ENCODE measurements at regions not wholly inside any gene's neighbourhood (a gene's known extent, or its start where the extent isn't known, plus 50 kb on each side); places are given as distances from the start of the nearest gene placed in this dataset.
"Not testable (repeated sequence)": the region's sequence is repeated elsewhere in the genome, so short reads cannot be mapped to it uniquely, and the experiment has no call there.

DNA sequence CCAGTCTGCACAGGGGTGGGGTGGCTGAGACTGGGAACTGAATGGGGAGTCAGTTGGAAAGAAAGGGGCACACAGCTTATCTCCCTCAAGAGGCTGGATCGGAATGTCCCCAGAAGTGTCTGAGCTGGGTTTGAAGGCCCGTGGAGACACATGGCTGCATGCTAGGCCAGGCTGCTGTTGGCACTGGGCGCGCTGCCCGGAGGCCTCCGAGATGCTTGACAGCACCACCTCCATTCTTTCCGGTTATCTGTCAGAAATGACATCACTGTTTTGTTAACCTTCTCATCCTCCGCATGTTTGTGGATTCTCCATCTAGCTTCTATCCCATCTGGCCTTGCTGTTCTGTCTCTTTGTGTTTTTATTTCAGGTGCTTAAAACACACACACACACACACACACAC is 85.5 kb downstream of the APIP start:
- no peak for DNase-seq

DNA sequence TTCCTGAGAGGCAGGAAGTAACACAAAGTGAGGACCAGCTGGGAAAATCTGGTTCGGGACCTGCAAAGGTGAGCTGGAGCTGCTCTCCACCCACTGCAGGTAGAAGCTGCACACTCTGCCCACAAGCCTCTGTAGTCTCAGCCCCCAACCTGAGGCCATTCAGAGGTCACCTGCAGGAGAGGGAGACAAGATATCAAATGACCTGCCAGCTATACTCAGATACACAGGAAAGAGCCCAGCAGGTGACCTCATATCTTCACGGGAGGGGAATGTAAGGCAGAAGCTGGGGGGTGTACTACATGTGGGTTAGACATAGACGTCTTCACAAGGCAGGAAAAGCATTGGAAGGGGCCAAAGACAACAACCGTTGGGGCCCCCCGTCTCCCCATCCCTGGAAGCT is 86.1 kb downstream of the APIP start:
- DNase-seq = no peak

DNA sequence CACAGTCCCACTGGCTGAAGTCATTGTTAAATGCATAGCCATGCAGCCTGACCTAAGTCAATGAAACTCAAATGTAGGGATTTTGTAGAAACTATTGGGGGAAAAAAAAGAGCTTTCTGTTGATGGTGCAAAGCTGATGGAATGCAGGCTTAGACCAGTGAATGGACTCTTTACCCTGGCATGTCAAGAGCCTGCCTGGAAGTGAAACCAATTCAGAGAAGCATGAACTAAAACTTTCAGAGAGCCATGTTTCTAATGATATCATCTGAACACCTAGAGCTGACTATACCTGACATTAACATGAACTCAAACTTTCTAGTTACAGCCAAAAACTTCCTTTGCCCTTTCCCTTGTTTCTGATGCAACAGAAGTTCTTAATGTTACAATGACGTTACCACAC is 89.0 kb downstream of the APIP start:
- DNase-seq = no peak

DNA sequence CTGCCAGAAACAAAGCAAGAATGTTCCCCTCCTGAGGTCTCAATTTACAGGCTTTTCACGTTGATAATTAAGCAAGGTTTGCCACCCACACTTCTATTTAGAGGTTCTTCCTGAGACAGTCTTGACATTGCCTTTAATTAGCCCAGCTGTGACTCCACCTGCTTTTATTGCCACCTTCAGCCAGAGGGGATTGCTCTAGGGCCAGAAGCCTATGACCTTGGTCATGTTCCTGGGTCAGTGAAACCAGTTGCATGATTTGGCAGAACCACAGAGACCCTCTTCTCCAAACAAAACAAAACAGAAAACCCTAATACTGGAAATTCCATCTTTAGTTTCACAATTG is 89.8 kb downstream of the APIP start:
- DNase-seq = no peak

DNA sequence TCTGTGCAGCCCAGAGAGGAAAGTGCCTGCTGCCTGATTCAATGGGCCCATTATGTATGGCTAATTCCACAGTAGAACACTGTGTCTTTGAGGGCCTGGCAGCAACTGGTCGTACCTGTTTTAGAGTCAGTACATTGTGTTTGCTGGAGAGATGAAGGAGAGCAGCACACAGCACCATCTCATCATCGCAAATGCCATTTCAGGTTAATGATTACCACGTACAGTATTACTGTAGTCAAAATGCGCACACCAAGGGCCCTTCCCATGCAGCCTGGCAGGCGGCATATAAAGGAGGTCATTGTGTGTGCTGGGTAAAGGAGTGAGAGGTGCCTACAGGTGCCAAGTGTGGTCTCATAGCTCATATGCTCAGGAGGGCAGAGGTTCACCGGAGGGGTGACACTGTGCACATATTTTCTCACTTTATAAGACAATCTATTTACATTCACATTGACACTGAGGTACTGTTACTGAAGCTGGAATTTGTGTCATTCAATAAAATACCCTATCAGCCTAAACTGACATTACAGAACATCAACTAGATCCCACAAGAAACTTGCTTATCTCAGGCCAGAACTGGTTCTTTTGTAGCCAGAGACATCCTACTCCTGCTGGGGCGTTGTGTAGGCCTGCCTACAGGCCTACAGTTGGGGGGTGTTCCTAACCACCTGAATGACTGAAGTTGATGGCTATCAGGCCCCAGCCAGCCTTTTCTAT is 90.4 kb downstream of the APIP start:
- DNase-seq = no peak

DNA sequence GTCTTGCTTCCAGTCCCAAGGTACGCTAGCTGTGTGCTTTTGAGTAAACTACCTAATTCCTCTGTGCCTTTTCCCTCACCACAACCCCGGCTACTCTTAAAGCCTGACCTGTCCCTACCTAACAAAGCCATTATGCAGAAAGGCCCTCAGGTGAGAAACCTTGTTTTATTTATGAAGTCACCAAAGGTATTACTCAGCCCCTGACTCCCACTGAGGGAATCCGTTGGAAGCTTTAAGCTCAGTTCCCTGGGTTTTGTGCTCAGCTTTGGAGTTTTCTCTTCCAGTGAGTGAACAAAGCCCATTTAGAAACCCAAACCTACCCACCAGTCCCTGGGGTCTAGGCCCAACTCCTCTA is 90.9 kb downstream of the APIP start:
- DNase-seq = no peak

DNA sequence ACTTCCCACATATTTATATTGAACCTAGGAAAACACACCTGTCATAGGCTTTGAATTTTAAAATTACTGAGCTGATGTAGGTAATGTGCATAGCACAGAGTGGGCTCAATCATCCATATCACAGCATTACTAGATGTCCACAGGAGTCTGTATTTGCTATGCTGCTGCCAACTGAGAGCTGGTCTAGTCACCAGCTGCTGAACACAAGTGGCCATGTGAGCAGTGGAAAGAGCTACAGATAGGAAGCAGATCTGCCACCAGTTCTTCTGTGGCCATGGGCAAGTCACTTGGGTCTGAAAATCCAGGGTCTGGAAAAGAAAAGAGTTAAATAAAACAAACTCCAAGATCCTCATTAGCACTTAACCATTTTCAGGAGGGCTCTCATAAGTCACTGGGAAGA is 91.8 kb downstream of the APIP start:
- DNase-seq = no peak

DNA sequence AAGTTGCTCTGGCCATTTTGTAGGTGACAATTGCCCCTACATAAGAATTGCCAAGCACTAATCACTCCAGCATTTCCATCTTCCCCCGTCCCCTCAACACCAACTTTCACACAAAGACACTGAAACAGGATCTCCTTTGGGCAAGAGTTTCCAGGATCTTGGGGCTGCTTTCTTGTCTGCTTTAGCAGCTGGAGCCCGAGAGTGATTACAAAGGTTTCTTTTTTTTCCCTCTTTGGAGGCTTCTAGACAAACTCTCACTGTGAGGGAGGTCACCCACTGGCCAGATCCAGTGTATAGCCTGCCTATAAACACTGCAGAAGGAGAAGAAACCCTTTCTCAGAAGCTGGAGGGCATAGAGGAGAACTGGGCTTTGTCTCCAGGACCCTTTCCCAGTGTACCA is 92.5 kb downstream of the APIP start:
- no peak for DNase-seq

DNA sequence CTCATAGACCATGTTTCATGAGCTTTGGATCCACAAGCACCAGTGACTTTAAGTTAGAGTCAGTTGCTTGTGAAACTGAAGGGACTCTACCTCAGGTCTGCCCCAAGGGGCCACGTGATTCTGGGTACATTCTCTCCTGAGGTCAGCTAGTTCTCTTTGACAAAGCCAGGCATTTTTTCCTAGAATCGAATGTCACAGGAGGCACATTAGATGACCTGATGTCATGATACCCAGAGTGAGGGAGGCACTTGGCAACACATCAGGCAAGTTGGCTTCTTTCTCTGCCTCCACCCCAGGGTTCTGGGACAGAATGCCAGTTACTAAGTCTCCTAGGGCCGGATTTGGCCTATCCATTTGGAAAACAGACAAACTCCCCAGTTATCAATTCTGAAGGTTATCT is 93.0 kb downstream of the APIP start:
- no peak for DNase-seq

DNA sequence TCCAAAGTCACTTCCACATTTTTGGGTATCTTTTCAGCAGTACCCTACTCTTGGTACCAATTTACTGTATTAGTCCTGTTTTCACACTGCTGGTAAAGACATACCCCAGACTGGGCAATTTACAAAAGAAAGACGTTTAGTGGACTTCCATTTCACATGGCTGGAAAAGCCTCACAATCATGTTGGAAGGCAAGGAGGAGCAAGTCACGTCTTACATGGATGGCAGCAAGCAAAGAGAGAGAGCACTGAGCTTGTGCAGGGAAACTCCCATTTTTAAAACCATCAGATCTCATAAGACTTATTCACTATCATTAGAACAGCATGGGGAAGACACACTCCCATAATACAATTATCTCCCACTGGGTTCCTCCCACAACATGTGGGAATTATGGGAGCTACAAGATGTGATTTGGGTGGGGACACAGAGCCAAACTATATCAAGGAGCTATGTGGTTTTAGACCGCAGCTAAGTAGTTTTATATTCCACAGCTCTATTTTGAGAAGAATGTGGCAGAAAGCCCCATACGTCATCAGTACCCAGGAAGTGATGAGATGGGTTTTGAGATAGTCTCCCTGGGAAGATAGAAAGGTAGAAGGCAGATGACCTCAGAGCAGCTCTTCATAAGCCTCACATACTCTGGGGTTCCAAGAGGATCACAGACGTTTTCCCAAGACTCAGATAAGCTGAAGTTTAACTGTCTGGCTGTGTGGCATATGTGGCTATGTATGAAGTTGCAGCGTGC is 96.3 kb downstream of the APIP start:
- DNase-seq = no peak

DNA sequence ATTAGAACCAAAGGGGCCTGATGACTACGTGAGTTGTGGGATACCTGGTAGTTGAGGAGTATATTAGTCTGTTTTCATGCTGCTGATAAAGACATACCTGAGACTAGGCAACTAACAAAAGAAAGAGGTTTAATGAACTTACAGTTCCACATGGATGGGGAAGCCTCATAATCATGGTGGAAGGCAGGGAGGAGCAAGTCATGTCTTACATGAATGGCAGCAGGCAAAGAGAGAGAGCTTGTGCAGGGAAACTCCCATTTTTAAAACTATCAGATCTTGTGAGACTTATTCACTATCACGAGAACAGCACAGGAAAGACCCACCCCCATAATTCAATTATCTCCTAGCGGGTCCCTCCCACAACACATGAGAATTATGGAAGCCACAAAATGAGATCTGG is 98.4 kb downstream of the APIP start:
- not testable (repeated sequence) for DNase-seq

DNA sequence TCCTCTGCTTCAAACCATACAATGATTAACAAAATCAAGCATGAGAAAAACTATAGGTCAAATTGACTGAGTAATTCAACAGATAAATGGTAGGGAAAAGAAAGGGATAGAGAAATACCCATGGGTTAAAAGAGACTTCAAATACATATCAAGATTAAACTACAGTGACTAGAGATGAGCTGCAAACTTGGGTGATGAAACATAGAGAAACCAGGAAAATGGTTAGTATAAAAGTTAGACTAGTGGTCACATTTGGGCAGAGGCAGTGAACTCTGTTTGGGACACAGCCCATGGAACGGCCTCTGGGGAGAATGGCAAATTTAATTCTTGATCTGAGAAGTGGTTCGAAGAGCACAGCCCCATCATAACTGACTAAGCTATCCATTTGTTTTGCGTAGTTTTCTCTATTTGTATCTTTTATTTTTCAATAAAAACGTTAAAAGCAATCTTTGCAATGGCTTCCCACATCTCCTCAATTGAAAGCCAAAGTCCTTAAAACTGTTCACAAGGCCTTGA is 99.4 kb downstream of the APIP start:
- DNase-seq = no peak

DNA sequence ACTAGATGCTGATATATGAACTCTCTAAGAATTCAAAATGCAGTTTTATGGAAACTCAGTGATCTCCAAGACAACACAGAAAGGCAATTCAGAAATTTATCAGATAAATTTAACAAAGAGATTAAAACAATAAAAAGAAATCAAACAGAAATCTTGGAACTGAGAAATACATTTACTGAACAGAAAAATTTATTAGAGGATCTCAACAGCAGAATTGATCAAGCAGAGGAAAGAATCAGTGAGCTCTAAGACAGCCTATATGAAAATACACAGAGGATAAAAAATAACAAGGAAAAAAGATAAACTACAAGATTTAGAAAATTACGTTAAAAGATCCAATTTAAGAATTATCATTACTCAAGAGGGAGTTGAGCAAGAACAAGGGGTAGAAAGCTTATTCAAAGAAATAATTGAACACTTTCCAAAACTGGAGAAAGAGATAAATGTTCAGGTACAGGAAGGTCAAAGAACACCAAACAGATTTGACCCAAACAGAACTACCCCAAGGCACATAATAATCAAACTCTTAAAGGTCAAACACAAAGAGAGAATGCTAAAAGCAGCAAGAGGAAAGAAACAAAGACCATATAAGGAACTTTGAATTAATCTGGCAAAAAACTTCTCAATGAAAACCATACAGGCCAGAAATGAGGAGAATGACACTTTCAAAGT is 103.1 kb downstream of the APIP start:
- DNase-seq = no peak

DNA sequence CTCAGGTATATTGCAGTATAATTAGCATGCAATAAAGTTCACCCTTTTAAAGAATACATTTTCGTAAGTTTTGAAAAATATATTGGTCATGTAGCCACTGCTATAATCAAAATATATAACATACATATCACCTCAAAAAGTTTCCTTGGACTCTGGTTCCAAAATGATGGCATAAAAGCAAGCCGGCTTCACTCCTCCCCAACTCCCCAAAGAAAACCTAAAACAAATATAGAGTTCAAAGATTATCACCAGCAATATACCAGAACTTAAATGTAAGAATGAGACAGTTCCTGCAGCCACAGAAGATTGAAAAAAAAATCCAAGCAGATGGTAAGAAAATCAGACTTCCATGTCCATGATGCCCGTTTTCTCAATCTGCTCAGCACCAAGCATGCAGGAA is 104.3 kb downstream of the APIP start:
- no peak for DNase-seq

DNA sequence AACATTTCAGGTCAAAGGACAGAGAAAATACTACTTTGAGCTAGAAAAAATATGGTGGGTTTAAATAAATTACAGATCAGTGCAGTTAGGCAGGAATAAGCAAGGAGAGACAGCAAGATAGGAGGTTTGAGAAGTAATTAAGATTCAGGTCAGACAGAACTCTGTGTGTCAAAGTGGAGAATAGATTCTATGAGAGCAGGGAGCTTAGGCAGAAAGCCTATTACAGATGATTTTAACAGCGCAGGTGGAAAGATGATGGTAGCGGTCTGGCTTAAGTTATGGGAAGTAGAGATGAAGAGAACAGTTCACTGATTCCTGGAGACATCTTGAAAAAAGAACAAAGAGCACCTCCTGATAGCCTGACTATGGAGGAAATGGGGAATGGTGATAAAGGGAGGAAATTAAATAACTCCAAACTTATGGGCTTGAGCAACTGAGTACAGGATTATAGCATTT is 106.0 kb downstream of the APIP start:
- DNase-seq = no peak

DNA sequence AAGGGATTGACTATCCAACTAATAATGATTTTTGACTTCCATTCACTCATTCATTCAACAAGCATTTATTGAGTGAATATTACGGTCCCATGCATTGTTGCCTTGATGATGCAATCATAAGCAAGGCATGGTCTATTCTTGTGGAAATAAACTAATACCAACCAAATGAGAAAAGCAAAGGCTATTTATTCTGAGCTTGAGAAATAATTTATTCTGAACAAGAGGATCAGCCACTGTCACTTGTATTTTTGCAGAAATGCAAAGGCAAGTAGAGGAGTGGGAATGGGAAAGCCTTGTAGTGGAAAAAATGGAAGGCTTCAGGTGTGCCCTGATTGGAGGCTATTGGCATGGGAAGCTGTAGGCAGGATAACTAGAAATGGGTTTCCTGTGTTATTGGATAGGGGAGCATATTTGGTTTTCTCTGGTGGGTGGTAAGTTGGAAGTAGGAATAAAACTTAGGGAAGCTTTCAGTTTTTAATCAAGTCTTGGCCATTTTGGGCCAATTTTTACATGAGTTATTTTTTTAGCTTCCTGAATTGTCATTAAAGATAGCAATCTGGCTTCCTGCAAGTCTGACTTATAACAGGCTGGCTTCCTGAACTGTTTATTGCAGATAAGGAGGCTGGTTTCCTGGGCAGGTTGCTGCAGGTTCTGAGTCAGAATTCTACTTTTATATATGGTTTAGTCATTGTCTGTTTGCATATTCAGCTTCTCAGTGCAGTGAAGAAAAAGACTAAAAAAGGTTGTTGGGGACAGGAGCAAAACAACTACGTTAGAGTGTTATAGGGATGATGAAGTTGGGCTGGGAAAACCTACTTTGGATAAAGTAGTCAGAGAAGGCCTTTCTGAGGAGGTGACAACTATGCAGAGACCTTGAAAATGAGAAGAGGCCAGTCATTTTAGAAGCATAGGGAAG is 106.7 kb downstream of the APIP start:
- DNase-seq = peak; percentile 83

DNA sequence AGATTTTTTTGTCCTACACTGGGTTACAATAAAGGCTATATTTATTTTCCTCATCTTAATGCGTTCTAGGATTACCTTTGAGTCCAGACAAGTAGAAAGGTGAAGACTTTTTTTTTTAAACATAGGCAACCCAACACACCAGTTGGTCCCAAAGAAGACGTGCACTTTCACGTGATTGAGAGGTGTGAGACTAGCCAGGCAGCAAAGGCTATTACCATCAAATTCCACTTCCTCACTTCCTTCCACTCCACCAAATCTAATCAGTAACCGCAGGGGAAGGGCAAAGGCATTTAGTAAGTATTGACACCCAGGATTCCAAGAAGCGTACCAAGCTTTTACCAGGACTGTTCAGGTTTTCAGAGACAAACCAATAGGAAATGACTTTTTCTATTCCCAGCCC is 109.3 kb downstream of the APIP start:
- DNase-seq = no peak

DNA sequence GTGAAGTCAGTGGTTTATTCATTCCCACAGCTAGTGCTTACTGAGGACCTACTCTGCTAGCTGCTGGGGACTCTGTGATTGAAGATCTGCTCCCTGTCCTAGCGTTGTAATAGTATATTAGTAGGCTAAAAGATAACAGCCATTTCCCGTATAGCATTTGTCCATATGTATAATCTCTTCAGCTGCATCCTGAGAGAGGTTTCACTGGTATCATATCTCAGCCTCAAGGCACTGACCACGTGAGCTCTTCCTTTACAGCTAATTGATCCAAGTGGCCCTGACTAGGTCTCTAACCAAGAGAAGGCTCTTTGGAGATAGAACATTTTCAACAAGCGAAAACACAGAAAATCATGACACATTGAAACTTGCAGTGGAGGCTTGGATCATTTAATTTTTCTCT is 110.2 kb downstream of the APIP start:
- no peak for DNase-seq

DNA sequence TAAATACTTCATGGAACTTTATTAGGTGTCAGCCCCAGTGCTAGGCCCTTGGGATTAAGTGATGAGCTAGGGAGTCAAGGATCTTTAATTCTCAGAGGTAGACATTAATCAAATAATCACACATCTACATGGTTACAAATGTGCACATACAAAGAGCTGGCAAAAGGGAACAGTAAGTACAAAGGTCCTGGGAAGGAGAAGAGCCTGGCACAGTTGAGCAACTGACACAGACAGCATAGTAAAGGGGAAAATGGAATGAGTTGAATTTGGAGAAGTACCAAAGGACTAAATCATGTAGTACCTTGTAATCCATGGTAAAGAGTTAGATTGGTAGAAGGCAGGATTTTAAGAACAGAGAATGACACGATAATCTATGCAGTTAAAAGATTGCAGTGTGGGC is 116.3 kb downstream of the APIP start:
- DNase-seq = no peak

DNA sequence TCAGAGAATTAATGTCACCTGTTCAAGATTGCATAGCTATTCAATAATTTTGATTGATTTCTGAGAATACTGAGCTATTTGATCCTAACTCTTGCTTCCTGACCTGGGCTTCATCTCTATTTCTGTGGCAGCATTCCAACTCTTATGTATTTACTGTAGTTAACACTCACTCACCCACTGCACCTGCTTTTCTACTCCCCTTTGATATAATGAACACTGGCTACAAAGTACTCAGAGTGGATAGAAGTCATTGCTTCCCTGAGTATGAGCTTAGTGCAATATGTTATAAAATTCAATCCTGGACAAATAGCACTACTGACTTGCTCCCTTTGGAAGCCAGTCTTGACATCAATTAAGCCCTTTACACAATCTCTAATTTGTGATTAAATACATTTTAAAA is 117.2 kb downstream of the APIP start:
- DNase-seq = no peak

DNA sequence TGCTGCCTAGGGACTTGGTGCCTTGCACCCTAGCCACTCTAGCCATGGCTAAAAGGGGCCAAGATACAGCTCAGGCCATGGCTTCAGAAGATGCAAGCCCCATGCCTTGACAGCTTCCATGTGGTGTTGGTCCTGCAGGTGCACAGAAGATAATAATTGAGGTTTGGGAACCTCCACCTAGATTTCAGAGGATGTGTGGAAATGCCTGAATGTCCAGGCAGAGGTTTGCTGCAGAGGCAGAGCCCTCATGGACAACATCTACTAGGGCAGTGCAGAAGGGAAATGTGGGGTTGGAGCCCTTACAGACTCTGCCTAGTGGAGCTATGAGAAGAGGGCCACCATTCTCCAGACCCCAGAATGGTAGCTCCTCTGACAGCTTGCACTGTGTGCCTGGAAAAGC is 118.7 kb downstream of the APIP start:
- not testable (repeated sequence) for DNase-seq

DNA sequence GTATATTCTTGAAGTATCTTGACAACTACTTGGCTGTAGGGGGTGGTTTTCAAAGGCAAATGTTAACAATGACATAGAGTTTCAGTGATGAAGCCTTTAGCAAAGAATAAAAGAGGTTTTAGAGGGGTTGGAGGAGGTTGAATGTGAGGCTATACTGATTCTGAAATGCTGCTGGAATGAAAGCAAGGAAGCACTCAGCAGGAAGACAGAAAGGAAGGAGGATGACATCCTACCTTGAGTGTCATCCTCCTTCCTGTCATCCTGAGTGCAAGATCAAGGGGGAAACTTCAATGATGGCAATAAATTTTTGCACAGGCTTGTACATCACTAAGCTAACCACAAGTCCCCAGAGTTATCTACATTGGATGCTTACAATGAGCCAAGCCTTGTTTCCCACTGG is 120.5 kb downstream of the APIP start:
- DNase-seq = no peak

DNA sequence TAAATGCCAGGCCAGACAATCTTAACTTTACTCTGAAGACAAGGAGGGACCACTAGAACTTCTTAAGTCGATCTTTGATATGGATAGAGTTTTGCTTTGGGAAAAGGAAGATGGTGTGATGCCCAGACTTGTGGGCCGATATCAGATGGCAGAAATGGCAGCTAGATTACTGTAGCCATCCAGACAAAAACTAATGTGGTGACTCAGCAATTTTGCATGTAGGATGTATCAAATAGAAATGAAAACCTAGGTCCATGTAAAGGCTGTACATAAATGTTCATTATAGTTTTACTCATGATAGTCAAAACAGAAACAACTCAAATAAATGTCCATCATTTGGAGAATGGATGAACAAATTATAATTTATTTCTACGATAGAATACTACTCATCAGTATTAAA is 121.5 kb downstream of the APIP start:
- DNase-seq = no peak
